IPS DF 4.7 (cell line): ENCODE measurements at regions not wholly inside any gene's neighbourhood (a gene's known extent, or its start where the extent isn't known, plus 50 kb on each side); places are given as distances from the start of the nearest gene placed in this dataset.

Source experiments
- DNase-seq: peaks from one replicate; pipeline ENCODE4 v3.0.0-alpha.2; 2013; ENCODE audit warnings: low spot score; ENCODE audit errors: extremely low read depth

GRCh38 chr14:38774162-38774561 is 328.9 kb downstream of the SEC23A start:
- no peak for DNase-seq

GRCh38 chr14:38770251-38770650 is 332.8 kb downstream of the SEC23A start:
- no peak for DNase-seq

GRCh38 chr14:38762845-38763244 is 340.2 kb downstream of the SEC23A start:
- DNase-seq = no peak

GRCh38 chr14:38762426-38762825 is 340.6 kb downstream of the SEC23A start:
- DNase-seq = no peak

DNA sequence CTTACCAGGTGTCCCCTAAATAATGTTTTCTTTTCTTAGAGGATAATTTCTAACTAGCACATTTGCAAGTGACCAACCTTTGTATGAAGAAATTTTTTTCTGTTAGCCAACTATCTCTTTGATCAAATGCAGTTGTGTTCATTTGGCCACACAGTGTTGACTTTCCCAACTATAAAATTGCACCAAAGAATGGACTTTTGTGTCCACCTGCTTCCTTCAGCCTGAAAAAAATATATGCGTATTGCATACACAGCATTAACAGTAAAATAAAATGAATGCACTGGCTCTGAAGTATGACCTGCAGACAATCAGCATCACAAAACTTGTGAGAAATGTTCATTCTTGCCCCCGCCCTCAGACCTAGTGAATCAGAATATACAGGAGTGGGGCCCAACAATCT is 342.0 kb downstream of the SEC23A start:
- DNase-seq = no peak

DNA sequence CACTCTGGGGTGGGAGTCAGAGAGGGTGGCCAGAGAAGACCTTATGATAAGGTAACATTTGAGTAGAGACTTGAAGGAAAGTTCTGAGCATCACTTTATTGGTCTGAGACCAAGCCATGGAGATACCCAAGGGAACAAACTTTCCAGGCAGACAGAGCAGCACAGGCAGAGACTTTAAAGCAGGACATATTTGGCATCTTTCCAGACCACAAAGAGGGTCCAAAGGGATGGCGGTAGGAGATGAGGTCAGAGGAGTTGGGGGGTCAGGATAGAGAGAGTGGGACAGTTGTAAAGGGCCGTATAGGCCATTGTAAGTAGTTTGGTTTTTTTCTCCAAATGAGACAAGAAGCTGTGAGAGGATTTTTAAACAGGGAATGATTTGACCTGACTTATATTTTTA is 344.4 kb downstream of the SEC23A start:
- no peak for DNase-seq

- DNase-seq = no peak
Observed at GRCh38 chr14:38755036-38755435, 348.0 kb downstream of the SEC23A start.

GRCh38 chr14:38752750-38753149 is 350.3 kb downstream of the SEC23A start:
- no peak for DNase-seq

DNA sequence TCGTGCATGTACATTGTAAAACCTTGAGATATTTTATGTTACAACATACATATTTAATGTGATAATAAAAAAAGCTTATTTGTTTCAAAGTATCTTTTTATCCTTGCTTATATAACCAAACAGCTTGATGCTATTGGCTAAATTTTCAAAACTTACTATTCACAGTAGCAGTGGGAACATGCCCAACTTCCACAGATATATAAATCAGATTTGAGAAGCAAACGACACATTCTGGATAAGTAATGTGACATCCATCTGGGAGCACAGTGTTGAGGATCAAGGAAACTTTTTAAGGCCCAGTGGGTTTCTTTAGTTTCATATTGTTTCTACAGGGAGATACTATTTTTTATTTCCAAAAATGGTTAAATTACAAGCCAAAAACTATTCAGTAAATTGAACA is 350.7 kb downstream of the SEC23A start:
- no peak for DNase-seq

DNA sequence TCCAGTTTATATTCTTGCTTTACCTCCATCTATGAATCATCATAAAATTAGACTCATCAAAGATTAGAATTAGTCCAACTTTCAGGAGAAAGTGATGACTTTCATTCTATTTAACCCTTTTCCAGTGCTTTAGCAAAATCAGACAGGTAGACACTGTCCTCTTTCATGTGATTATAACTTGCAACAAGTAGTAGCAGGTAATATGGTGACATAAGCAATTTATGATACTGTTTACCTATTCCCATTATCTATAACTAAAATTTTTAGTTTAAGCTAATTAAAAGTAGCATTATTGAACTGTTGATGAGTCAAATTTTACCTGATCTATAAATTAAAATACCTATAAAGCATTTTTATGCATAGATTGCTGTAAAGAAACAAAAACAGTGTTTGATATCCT is 351.6 kb downstream of the SEC23A start:
- no peak for DNase-seq

- no peak for DNase-seq
Observed at GRCh38 chr14:38749936-38750335, 353.1 kb downstream of the SEC23A start.

- no peak for DNase-seq
Observed at GRCh38 chr14:38745861-38746260, 357.2 kb downstream of the SEC23A start.

- no peak for DNase-seq
Observed at GRCh38 chr14:38743966-38744584, 359.0 kb downstream of the SEC23A start.

GRCh38 chr14:38737686-38738407 is 365.2 kb downstream of the SEC23A start:
- no peak for DNase-seq

DNA sequence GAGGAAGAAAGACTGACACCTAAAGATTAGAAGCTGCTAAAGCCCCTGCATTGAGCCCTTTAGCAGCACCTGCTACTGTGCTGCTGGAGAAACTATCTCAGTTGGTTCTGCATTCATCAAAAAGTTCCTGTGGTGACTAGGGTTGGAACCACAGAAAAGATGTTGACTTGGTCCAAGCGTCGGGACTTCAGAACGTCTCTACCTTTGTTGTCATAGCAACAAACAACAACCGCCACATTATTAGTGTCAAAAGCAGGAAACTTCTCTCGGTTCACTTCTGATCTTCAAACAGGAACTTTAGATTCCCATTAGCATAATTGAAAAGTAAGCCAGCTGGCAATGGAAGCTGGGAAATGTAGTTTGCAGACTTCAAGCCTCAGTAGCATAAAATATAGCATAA is 368.0 kb downstream of the SEC23A start:
- DNase-seq = no peak

GRCh38 chr14:38731962-38732361 is 371.1 kb downstream of the SEC23A start:
- no peak for DNase-seq

GRCh38 chr14:38730420-38730819 is 372.6 kb downstream of the SEC23A start:
- DNase-seq = no peak

GRCh38 chr14:38727731-38728130 is 375.3 kb downstream of the SEC23A start:
- no peak for DNase-seq

- DNase-seq = no peak
Observed at GRCh38 chr14:38724621-38725020, 378.4 kb downstream of the SEC23A start.

DNA sequence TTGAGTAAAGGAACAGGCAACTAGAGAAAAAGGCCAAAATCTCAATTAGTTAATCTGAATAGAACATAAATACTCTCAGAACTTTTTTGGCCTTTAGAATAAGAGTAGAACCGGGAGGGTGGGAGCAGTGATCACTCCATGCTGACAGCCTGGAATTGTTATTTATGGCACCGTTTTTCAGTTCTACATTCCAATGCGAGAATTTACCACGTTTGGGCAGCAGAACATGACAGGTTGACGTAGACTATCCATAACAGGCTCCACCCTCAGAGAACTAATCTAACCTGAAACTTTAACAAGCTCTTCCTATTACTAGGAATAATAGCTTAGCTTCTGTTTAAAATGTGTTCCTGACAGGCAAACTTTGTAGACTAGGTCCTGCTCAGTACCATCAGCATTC is 379.1 kb downstream of the SEC23A start:
- no peak for DNase-seq

- DNase-seq = no peak
Observed at GRCh38 chr14:38723277-38723676, 379.8 kb downstream of the SEC23A start.

DNA sequence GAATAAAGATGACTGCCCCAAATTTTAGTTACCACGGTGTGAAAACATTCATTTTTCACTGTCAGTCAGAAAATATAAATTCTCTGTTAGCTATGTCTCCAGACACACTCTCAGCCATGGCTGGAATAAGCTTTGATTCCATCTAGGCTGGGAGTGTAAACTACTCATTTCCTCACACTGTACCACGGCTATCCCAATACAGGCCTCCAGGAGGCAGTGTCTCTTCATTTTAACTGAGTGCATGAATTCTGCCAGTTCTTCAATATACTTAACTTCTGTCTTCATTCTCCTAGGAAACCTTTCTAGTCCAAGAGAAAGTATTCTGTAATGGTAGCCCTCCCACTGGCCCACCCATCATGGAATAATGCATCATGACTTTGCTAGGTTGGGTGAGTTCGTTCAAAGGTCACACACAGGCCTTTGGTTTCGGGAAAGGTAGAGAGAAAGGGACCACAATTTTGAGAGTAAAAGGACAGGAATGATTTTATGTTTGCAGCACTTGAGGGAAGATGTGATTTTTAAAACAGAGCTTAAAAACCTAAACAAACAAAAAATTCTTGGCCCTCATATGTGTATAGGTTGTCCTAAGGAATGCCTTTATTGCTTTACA is 381.1 kb downstream of the SEC23A start:
- peak; percentile 62 for DNase-seq

- no peak for DNase-seq
Observed at GRCh38 chr14:38718519-38718918, 384.5 kb downstream of the SEC23A start.
